Fibroblast of peridontal ligament (primary cell): ENCODE measurements at regions not wholly inside any gene's neighbourhood (a gene's known extent, or its start where the extent isn't known, plus 50 kb on each side); places are given as distances from the start of the nearest gene placed in this dataset.
A peak's percentile ranks its signal among the peaks of the same experiment; 100 is the strongest.
"Not testable (repeated sequence)": the region's sequence is repeated elsewhere in the genome, so short reads cannot be mapped to it uniquely, and the experiment has no call there.

ENCODE experiments used
- DNase-seq: peaks from one replicate; pipeline ENCODE4 v3.0.0-alpha.2; 2010; ENCODE audit errors: extremely low read depth

DNA sequence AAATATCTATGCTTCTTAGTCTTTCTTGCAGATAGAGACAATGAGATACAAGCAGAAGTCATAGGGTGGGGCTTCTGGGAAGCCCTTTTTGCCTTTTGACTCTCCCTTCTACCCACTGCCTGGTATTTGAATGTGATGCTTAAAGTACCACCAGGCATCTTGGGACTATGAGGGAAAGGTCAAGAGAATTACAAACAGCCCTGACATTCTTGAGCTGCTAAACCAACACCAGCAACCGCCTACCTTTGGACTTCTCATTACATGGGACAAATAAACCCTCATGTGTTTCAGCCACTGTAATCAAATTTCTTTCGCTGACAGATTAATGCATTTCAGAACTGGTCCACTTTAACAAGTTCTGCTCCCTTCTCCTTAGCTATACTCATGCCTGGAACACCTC, 112.8 kb downstream of the LUZP4 start:
- no peak for DNase-seq

DNA sequence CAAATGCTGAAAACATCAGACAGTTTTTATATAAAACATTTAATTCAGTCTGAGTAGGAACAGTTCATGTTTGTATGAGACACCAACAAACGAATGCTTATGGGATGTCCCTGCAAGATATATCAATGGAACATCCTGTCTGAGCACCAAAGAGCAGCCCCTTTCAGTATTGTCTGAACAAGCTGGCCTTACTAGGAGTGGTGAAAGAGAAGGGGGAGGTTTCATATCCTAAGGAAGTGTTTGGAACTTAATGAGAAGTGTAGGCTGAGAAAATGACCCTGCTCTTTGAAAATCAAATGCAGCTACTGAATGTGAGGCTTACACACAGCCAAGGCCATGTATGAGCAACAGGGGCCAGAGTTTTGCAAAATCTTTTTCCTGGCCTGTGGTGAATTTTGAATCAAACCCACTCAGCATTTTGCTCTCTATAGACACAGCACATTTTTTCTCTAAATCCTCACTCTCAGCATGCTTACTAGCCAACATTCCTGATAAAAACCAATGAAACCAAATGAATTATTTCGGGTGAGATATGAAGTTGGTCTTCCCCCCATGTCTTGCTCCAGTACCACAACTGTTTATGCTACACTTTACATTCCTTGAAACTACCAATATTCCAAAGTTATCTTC, 119.4 kb downstream of the LUZP4 start:
- DNase-seq = peak; percentile 66

DNA sequence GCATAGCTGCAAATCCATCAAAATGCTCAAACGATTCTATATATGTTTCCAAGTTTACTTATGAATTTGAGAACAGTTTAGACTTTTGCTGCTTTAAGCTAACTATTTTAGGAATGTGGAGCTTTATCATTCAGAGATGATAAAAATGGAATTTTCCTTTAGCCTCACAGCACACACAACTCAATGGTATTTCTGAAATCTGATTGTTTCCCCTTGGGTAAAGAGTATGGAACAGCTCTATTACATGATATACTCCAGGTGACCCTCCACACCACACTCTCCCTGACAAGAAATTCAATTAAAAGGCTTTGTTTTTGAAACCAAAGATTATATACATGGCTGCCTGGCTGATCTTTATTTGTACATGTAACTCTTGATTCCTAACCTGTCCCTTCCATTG, 120.0 kb downstream of the LUZP4 start:
- peak; percentile 8 for DNase-seq

DNA sequence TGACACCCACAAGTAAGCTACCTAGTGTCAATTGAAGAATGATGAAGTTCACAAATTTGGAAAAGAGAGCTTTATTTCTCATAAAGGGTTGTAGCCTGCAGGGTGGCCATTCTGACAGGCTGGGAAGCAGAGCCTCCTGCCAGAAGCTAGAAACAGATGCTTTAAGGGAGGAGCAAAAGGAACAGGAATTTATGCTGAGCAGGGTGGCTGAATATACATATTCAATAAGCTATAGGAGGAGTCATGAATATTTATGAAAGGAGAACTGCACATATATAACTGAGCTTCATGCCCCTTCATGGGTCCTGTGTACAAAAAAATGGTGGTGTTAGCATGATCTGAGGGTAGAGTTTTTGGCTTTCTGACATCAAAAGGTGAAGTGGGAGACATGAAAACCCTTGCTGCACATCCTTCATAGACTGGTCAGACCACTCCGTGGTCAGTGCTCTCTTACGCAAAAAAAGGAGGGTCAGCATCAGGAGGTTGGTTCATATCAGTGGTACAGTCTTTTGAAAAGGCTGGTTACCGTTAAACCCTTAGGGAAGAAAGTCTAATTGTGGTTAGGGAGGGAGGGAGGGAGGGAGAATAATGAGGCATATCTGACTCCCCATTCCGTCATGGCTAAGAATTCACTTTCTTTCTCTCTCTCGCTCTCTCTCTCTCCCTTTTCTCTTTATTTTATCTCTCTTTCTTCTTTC, 121.4 kb downstream of the LUZP4 start:
- peak; percentile 9 for DNase-seq

DNA sequence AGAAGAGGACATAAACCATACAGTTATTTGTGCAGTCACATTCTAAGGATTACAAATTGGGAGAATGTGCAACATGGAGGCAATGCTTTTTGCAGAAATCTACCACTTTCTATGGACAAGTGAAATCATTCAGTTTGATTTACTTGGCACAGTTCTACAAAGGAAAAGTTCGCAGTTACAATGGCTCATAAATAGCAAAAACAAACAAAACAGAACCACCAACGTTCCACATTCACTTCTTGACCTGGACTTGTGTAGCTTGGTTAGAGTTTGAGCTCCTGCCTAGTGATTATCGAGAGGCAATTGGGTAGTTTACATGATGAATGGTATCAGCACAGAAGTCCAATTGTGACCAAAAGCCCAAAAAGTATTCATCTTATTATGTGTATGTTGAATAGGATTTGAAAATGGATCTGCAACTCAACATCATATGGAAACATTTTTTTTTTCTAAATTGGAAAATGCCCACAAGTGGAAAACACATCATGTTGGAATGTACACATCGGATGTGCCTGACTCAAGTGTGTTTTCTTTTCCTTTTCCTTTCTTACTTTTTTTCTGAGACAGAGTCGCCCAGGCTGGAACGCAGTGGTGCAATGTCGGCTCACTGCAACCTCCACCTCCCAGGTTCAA, 123.8 kb downstream of the LUZP4 start:
- peak; percentile 72 for DNase-seq

DNA sequence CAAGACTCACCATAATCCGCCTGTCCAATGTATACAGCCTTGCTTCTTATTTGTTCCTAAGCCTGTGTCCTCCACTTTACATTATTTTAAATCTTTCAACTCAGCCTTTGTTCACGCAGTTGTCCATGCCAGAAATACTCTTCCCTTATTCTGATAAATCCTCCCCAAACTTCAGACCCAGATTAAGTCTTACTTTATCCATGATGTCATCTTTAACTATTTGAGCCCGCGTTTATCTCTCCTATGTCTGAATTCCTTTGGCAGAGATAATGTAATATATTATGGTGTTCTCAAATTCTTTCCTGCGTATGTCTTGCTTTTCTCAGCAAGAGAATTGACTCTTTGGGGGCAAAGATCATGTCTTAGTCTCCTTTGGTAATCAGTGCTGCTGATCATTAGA, 129.6 kb downstream of the LUZP4 start:
- no peak for DNase-seq

DNA sequence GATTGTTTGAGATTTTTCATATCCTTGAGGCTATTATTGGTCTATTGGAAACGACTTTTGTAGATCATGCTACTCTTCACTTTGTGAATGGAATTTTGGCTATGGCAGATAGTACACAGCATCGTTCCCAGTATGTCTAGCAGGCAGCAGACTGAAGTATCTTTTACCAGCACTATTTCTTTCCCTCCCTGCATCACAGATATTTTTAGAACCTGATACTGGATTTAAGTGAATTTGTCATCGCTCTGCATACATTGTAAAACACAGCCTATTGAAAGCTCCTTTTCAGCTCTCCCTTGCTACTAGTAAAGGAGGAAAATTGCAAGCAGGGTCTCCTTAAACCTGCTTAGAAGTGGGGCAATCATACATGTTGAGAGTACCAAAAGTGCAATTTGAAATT, 133.6 kb downstream of the LUZP4 start:
- DNase-seq = no peak

DNA sequence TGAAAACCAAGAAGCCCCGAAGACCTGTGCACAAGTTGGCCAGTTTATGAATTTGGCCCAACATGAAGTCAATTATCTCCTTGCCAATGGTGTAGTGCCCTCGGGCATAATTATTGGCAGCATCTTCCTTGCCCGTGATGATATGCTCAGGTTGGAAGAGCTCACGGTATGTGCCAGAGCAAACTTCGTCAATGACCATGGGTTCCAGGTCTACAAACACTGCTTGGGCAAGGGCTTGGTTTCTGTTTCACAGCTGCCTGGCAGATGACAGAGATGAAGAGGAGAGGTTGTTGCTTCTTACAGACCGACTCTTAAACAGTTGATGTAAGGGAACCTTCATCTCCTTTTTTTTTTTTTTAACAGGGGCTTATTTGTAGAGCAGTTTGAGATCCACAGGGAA, 135.6 kb upstream of the PLS3 start:
- DNase-seq = no peak

DNA sequence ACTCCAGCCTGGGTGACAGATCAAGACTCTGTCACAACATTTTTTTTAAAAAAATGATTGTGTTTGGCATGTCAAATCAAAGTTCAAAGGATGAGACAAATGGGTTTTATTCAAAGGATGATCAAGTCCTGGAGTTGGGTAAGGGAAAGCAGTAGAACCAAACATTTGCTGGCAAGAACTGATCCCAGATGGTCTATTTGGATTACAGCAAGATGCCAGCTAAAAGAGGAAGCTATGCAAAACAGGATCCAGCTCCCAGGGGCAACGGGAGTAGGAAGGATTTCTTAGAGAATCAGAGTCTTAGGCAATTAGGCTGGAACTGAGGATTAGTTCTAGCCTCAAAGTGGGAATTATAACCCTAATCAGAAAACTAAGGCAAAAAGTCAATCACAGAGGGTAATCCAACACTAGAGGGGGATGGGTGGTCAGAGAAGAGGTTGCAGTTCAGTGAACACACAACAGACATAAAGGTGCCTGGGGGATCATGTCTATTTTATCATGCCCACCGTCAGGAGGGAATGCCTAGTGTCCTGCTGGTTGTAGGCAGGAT, 133.0 kb upstream of the PLS3 start:
- DNase-seq = peak; percentile 41

DNA sequence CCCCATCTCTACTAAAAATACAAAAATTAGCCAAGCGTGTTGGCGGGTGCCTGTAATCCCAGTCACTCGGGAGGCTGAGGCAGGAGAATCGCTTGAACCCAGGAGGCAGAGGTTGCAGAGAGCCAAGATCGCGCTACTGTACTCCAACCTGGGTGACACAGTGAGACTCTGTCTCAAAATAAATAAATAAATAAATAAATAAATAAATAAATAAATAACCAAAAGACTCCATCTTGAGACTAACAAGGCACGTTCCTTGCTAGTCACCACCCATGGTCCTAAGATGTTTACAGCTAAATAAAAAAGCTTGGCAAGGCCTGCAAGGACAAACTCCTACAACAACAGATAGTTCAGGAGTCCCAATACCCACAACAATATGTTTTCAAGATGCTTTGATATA, 126.1 kb upstream of the PLS3 start:
- not testable (repeated sequence) for DNase-seq

DNA sequence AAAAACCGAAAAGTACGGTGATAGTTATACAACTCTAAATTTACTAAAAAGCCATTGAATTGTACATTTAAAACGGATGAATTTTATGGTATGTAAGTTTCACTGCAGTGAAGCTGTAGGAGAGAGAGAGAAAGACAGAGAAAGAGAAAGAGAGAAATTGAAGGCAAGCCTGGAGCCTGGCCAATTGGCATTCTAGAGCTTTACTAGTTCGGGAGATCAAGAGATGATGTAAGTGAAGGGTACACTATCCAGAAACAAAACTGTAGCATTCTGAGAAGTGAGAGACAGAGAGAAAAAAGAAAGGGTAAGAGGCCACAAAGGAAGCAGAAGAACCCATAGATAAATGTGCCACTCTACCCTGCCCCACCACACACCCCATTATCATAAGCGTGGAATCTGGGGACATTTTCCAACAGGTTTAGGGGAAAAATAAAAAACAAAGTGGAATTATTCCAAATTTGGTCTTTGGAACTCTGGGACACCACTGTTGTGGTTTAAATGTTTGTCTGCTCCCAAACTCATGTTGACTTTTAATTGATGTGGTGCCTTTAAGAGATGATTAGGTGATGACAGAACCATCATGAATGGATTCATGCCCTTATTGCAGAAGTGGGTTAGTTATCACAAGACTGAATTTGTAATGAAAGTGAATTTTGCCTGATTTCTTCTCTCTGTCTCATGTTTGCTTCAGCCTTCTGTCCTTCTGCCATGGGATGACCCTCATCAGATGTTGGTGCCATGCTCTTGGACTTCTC, 123.0 kb upstream of the PLS3 start:
- DNase-seq = peak; percentile 16

DNA sequence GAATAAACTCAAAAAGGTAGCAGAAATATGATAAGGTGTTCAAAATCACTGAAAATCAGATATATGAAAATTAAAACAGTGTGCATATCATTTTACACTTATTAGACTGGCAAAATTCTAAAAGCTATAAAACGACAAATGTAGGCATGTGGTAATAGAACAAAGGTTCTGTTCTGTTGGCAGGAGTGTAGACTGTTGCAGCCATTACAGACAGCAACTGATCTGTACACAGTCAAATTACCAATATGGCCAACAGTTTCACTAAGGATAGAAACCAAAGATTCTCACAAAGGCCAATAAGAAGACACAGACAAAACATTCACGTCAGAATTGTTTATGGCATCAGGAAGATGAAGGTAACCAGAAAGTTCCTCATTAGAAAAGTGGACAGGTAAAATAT, 112.8 kb upstream of the PLS3 start:
- no peak for DNase-seq

DNA sequence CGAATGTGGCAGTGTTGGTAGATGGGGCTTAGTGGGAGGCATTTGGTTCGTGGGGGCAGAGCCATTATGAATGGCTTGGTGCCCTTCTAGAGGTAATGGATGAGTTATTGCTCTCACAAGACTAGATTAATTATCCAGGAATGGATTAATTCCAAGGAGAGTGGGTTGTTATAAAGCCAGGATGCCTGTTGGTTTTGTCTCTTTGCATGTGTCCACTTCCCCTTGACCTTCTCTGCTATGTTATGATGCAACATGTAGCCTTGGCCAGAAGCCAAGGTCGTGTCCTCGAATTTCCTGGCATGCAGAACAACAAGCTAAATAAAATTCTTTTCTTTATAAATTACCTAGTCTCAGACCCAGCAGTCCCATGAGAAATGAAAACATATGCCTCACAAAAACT, 111.2 kb upstream of the PLS3 start:
- peak; percentile 30 for DNase-seq

DNA sequence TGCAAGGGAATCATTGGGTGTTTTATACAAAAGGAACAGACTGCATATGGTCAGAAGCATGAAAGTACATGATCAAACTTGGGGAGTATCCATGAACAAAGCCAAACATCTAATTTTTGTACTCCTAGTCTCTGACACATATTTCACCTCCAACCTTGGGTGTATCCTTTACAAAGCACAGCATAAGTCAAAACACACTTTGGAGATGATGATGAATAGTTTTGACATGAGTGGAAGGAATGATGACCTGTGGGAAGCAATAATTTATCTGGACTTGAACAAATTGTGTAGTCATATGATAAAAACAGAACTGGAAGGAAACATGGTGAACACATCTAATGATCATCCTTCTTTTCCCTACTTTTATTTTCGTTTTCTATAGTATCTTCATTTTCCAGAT, 108.7 kb upstream of the PLS3 start:
- peak; percentile 26 for DNase-seq

DNA sequence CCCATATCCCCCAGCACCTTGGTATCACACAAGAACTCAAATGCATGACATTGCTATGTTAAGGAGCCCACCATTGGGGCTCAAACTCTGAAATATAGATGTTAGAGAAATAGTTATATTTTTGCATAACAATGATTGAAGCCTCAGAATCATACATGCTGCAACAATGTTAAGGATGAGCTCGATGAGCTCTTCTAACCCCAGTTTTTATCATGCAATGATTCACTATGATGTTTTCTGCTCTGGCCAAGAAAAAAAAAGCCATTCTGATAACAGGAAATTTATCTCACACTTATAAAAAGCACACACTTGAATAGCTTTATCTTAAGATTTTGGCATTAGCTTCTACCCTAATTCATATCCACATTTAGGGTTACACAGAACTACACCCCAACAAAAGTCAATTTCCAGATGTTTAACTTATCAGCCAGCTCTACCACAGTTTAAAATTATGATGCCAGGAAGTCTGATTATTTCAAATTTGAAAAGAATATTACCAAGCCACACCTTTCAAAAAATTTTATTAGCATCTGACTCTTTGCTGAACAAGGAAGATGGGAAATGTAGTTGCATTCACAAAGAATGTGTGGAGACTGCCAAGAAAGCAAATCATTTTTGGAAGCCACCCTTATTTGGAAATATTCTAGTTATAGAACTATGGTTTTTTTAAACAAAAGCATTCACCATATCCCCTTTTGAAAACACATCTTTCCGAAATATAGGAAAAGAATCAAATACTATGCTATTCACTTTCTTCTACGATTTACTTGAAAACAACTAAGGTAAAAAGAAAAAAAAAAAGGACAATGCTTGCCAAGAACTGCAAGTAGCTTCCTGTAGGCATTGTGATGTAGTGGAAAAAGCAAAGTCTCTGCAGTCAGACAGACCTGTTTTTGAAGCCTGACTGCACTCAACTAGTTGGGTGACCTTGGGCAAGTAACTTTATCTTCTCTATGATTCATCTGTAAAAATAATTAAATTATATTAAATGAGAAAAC, 100.8 kb upstream of the PLS3 start:
- DNase-seq = peak; percentile 70

DNA sequence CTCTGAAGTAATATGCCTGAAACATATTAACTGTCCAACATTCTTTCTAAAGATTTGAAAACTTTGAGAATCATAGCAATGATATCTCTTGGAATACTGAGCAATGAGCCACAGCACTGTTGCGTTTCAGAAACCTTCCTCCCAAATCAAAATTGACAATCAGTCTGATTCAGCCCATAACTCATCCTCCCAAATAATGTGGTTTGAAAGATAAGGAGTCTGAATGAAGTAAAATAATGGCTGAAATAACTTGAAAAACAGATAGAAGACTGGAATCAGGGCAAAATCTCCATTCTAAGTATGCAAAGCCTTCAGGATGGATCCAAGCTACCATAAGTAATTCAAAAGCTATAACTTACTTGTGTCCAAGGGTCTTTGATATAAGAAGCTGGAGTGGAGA, 98.6 kb upstream of the PLS3 start:
- peak; percentile 28 for DNase-seq

DNA sequence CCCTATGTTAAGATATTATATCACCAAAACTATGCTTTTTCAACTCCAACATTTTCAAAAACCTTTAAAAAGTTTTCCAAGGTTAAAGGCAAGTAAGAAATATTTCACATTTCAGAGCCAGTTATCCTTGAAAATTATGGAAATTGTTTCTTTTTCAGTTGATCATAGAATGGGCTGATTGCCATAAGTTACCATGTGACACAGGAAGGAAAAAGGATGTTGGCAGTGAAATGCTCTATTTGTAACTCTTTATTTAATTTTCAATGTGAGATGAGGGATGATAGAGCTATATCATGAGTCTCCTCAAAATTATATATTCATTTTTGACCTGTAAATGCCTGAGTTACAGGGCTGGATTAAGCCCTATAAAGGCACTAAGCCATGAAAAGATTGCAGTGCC, 93.0 kb upstream of the PLS3 start:
- DNase-seq = no peak

DNA sequence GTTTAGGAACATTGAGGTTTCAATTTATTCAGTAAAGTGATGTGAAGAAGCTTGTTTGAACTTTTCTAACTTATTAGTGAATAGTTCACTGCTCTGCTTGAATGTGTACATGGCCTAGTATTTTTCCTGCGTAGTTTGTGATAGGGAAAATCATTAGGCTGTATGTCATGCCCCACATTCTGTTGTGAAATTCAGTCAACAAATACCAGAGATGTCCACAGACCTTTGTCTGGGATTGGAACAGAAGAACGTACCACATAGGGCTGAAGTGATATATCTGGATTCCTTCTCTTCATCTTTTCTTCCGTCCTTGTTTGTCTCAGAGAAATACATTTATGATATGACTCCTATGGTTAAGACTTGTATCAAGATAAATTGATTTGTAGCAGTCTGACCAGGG, 88.8 kb upstream of the PLS3 start:
- DNase-seq = no peak

DNA sequence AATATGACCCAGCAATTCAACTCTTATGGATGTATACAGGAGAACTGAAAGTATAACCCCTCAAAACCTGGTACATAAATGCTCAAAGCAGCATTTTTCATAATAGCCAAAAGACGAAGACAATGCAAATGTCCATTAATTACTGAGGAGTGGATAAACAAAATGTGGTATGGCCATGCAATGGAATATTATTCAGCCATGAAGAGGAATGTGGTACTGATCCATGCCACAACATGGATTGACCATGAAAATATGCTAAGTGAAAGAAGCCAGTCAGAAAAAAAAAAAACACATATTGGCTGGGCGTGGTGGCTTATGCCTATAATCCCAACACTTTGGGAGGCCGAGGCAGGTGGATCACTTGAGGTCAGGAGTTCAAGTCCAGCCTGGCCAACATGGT, 74.5 kb upstream of the PLS3 start:
- DNase-seq = no peak

DNA sequence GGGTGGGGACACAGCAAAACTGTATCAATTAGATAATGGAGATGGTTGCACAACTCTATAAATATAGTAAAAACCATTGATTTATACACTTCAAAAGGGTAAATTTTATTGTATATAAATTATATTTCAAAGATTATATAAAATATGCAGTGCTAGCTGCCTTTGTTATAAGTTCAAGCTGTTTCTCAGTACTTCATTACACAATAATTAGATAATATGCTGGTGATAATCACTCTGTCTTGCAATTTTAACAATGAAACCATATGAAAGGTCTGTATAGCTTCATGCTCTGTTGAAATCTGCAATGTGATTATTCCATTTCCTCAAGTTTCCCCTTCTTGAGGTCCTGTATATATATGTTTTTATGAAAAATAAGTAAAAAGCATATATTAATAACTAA, 73.4 kb upstream of the PLS3 start:
- DNase-seq = no peak

DNA sequence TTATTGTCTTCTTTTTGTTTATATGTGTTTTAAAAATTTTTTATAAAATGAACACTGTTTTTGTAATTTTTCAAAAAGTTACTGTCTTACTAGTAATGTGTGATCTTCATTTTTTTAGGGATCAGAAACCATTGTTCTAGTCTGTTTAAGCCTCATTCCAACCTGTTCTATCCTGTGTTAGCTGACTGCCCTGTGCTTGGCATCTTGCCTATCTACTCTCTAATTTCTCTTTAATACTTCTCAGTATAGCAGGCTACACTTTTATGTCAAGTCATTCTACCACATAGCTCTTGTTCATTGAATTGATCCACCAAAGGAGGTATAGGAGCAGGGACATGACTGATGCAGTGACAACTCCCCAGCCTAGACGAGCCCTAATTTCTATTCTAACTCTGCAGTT, 70.2 kb upstream of the PLS3 start:
- DNase-seq = no peak
